Prostate gland (tissue), 2 donors: ENCODE measurements at regions not wholly inside any gene's neighbourhood (a gene's known extent, or its start where the extent isn't known, plus 50 kb on each side); places are given as distances from the start of the nearest gene placed in this dataset.

Experiments
- CTCF ChIP-seq, 4 experiments: fragments of 200-600 bp in 2 of 4; fragments of 450-650 bp in 2 of 4; sonication (generic) in 2 of 4; IDR thresholded peaks; 1 replicate in 3 of 4; 2 replicates in 1 of 4; pipeline ENCODE4 v1.5.1; 2016 to 2019; ENCODE audit warnings: antibody characterized with exemption in 4 of 4, mild to moderate bottlenecking in 2 of 4, moderate library complexity in 2 of 4
- POLR2A ChIP-seq: fragments of 450-650 bp; IDR thresholded peaks from one replicate; pipeline ENCODE4 v1.6.1; 2016; ENCODE audit warnings: antibody characterized with exemption, mild to moderate bottlenecking

- TF ChIP-seq CTCF (IDR thresholded peaks at IDR 0.05): no peak
- no peak for TF ChIP-seq POLR2A
These were observed 294.6 kb upstream of the POU3F2 start for GRCh38 chr6:98539741-98540140.
